ENCODE measurements at regions not wholly inside any gene's neighbourhood (a gene's known extent, or its start where the extent isn't known, plus 50 kb on each side); places are given as distances from the start of the nearest gene placed in this dataset.

DNA sequence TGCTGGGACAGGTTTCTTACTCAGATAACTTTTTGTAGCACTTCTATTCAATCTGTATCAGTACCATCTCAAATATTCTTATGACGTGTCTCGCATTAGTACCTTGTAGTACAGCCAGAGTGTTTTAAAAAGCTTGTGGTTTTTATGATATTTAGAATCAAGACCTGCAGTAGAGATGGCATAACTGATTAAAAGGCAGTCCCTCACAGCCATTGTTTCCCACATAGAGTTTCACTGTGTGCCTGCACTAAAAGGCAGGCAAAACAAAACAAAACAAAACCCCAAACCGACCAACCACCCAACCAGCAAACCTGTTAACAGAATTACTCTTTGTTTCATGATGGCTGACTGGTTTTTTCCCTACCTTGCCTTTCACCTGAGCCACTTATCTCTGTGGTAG, 221.3 kb upstream of the DGKB start:
- Mint-ChIP-seq H3K4me3 (no peak overlapping the region), H3K4me1 (peaks cover 6 to 9% of the 10 kb centered on the region in 2 experiments; a peak in 3 of 4 replicates), H3K36me3 (ENCODE audit: insufficient read depth in 1 of 3, low read depth in 3 of 3) (no peaks in the 10 kb centered on the region; a peak in 1 of 7 replicates), H3K27me3 (ENCODE audit: low read depth) (no peaks in the 10 kb centered on the region), H3K27ac (no peak overlapping the region), H3K9me3 (no peaks in the 10 kb centered on the region; a peak in 2 of 5 replicates)
- Histone ChIP-seq H3K4me1 (ENCODE audit: insufficient read depth, low read length) (no peaks in the 10 kb centered on the region), H3K79me2 (ENCODE audit: insufficient read depth, low read length) (no peaks in the 10 kb centered on the region), H3K23ac (ENCODE audit: insufficient read length, low read depth, low read length) (no peak overlapping the region), H4K91ac (ENCODE audit: insufficient read length, low read depth, low read length) (no peak overlapping the region), H2AK5ac (ENCODE audit: insufficient read length, low read length) (no peak overlapping the region), H3K4ac (ENCODE audit: low read depth, low read length) (no peak overlapping the region), H3T11ph (ENCODE audit: low read length) (no peak overlapping the region), H3K9ac (ENCODE audit: extremely low read depth, insufficient read length, low read length) (no peak overlapping the region), H2BK15ac (ENCODE audit: low read depth, low read length) (no peak overlapping the region), H3K56ac (ENCODE audit: insufficient read length, low read depth, low read length) (no peak overlapping the region), H3K79me1 (ENCODE audit: insufficient read depth, low read depth, low read length, poor library complexity, severe bottlenecking) (no peaks in the 10 kb centered on the region), H2AFZ (ENCODE audit: low read length) (no peak overlapping the region), H3K18ac (ENCODE audit: insufficient read length, low read depth, low read length) (no peak overlapping the region), H4K5ac (ENCODE audit: insufficient read length, low read depth, low read length) (no peak overlapping the region), H3K27ac (ENCODE audit: insufficient read length, low read depth, low read length) (no peak overlapping the region), H3K23me2 (ENCODE audit: insufficient read length, low read depth, low read length, poor library complexity, severe bottlenecking) (no peaks in the 10 kb centered on the region), H4K20me1 (ENCODE audit: control insufficient read depth, insufficient read depth, insufficient read length) (no peaks in the 10 kb centered on the region), H4K8ac (replicated peaks; ENCODE audit: insufficient read length, low read depth, low read length) (no peak overlapping the region), H2BK5ac (ENCODE audit: insufficient read length, low read length) (no peak overlapping the region), H3K9me3 (ENCODE audit: control insufficient read depth, low read depth, low read length) (no peaks in the 10 kb centered on the region), H2BK120ac (ENCODE audit: low read depth, low read length, poor library complexity, severe bottlenecking) (no peak overlapping the region), H3K4me2 (ENCODE audit: insufficient read depth, insufficient read length, low read length) (no peak overlapping the region), H2BK20ac (ENCODE audit: low read depth, low read length, poor library complexity, severe bottlenecking) (no peak overlapping the region), H3K14ac (ENCODE audit: insufficient read depth, low read length) (no peak overlapping the region), H2BK12ac (ENCODE audit: insufficient read length, low read depth, low read length) (no peak overlapping the region), H3K27me3 (ENCODE audit: insufficient read depth, low read length) (no peaks in the 10 kb centered on the region)
- TF ChIP-seq, protein P1, sequence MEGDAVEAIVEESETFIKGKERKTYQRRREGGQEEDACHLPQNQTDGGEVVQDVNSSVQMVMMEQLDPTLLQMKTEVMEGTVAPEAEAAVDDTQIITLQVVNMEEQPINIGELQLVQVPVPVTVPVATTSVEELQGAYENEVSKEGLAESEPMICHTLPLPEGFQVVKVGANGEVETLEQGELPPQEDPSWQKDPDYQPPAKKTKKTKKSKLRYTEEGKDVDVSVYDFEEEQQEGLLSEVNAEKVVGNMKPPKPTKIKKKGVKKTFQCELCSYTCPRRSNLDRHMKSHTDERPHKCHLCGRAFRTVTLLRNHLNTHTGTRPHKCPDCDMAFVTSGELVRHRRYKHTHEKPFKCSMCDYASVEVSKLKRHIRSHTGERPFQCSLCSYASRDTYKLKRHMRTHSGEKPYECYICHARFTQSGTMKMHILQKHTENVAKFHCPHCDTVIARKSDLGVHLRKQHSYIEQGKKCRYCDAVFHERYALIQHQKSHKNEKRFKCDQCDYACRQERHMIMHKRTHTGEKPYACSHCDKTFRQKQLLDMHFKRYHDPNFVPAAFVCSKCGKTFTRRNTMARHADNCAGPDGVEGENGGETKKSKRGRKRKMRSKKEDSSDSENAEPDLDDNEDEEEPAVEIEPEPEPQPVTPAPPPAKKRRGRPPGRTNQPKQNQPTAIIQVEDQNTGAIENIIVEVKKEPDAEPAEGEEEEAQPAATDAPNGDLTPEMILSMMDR (conservative IDR thresholded peaks at IDR 0.05) = no peak
- no peak for DNase-seq
- WGBS (ENCODE audit: extremely low coverage, insufficient read length, low lambda C conversion rate) = no CpG with 5 or more reads among the region's 3 CpGs

Measured in H9 (cell line).